ENCODE measurements at regions not wholly inside any gene's neighbourhood (a gene's known extent, or its start where the extent isn't known, plus 50 kb on each side); places are given as distances from the start of the nearest gene placed in this dataset.
"Not testable (repeated sequence)": the region's sequence is repeated elsewhere in the genome, so short reads cannot be mapped to it uniquely, and the experiment has no call there.

DNA sequence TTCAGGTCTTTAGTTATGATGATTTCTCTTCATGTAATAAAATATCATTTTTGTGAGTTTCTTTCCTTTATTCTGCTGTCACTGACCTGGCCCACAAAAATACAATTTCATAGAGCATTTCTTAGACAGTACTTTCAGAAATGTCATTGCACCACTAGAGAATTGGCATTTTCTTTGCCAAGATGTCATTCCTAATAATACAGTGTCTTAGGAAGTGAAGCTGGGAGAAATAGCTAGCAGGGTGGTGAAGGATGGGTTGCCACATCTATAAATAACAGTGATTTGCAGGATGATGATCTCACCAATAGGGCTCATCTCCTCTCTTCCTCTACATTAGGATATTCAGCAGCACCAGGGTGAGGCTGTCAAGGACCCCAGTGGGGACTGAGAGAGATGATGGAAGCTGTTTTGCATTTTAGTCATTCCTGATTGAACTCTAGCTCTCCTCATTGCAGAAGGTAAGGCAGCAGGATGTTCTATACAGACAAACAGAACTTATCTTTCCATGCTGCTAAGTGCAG is 452.1 kb downstream of the NXPH1 start:
- H2AFZ ChIP-seq (ENCODE audit: low read length), result no peak overlapping the region
- H3K9ac ChIP-seq (ENCODE audit: low read length), result no peak overlapping the region
- no peaks in the 10 kb centered on the region for H3K9me2 ChIP-seq (ENCODE audit: low read depth, low read length)
- H3K27me3 ChIP-seq (ENCODE audit: insufficient read depth, low read length), result no peaks in the 10 kb centered on the region
- H3K79me2 ChIP-seq (ENCODE audit: insufficient read depth, low read length), result no peaks in the 10 kb centered on the region
- no peak overlapping the region for H3K4me2 ChIP-seq (ENCODE audit: low read length)
- no peaks in the 10 kb centered on the region for H3K36me3 ChIP-seq (ENCODE audit: insufficient read depth, low read length)
- no peaks in the 10 kb centered on the region for H4K20me1 ChIP-seq (ENCODE audit: insufficient read depth, low read length)
- no peaks in the 10 kb centered on the region for H3K9me3 ChIP-seq (ENCODE audit: low read length)
- no peak for TF ChIP-seq EZH2 (IDR thresholded peaks at IDR 0.05; ENCODE audit: borderline replicate concordance, low read length)
- TF ChIP-seq, protein P1, sequence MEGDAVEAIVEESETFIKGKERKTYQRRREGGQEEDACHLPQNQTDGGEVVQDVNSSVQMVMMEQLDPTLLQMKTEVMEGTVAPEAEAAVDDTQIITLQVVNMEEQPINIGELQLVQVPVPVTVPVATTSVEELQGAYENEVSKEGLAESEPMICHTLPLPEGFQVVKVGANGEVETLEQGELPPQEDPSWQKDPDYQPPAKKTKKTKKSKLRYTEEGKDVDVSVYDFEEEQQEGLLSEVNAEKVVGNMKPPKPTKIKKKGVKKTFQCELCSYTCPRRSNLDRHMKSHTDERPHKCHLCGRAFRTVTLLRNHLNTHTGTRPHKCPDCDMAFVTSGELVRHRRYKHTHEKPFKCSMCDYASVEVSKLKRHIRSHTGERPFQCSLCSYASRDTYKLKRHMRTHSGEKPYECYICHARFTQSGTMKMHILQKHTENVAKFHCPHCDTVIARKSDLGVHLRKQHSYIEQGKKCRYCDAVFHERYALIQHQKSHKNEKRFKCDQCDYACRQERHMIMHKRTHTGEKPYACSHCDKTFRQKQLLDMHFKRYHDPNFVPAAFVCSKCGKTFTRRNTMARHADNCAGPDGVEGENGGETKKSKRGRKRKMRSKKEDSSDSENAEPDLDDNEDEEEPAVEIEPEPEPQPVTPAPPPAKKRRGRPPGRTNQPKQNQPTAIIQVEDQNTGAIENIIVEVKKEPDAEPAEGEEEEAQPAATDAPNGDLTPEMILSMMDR (IDR thresholded peaks at IDR 0.05; ENCODE audit: low read length), result no peak
- H3K4me1 ChIP-seq (ENCODE audit: insufficient read depth, low read length, severe bottlenecking), result no peaks in the 10 kb centered on the region
- H3K27ac ChIP-seq (ENCODE audit: low read depth, low read length, poor library complexity, severe bottlenecking), result no peak overlapping the region
- no peak overlapping the region for H3K4me3 ChIP-seq (ENCODE audit: low read depth, low read length, poor library complexity, severe bottlenecking)
- H3F3A ChIP-seq (ENCODE audit: insufficient read depth, low read length), result no peaks in the 10 kb centered on the region

DNA sequence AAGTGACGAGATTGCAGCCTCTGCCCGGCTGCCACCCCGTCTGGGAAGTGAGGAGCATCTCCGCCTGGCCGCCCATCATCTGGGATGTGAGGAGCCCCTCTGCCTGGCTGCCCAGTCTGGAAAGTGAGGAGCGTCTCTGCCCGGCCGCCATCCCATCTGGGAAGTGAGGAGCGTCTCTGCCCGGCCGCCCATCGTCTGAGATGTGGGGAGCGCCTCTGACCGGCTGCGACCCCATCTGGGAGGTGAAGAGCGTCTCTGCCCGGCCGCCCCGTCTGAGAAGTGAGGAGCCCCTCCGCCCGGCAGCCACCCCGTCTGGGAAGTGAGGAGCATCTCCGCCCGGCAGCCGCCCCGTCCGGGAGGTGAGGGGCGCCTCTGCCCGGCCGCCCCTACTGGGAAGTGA is 456.9 kb downstream of the NXPH1 start:
- H3F3A ChIP-seq (ENCODE audit: insufficient read depth, low read length); H3K9me2 ChIP-seq (ENCODE audit: low read depth, low read length); H3K4me3 ChIP-seq (ENCODE audit: low read depth, low read length, poor library complexity, severe bottlenecking); H3K4me1 ChIP-seq (ENCODE audit: insufficient read depth, low read length, severe bottlenecking); H2AFZ ChIP-seq (ENCODE audit: low read length); H3K79me2 ChIP-seq (ENCODE audit: insufficient read depth, low read length); H3K4me2 ChIP-seq (ENCODE audit: low read length); H3K27ac ChIP-seq (ENCODE audit: low read depth, low read length, poor library complexity, severe bottlenecking); H3K9ac ChIP-seq (ENCODE audit: low read length); H4K20me1 ChIP-seq (ENCODE audit: insufficient read depth, low read length); H3K36me3 ChIP-seq (ENCODE audit: insufficient read depth, low read length); H3K27me3 ChIP-seq (ENCODE audit: insufficient read depth, low read length); H3K9me3 ChIP-seq (ENCODE audit: low read length): not testable (repeated sequence)

GRCh38 chr7:8893775-8894174 is 460.4 kb downstream of the NXPH1 start:
- Histone ChIP-seq H3K9me2 (ENCODE audit: low read depth, low read length) (no peaks in the 10 kb centered on the region), H4K20me1 (ENCODE audit: insufficient read depth, low read length) (no peaks in the 10 kb centered on the region), H3K9me3 (ENCODE audit: low read length) (no peaks in the 10 kb centered on the region), H3K27me3 (ENCODE audit: insufficient read depth, low read length) (no peaks in the 10 kb centered on the region), H3K27ac (ENCODE audit: low read depth, low read length, poor library complexity, severe bottlenecking) (no peak overlapping the region), H3K79me2 (ENCODE audit: insufficient read depth, low read length) (no peaks in the 10 kb centered on the region), H3K4me1 (ENCODE audit: insufficient read depth, low read length, severe bottlenecking) (no peaks in the 10 kb centered on the region), H3F3A (ENCODE audit: insufficient read depth, low read length) (no peaks in the 10 kb centered on the region), H3K4me3 (ENCODE audit: low read depth, low read length, poor library complexity, severe bottlenecking) (no peak overlapping the region), H3K9ac (ENCODE audit: low read length) (no peak overlapping the region), H2AFZ (ENCODE audit: low read length) (no peak overlapping the region), H3K36me3 (ENCODE audit: insufficient read depth, low read length) (no peaks in the 10 kb centered on the region), H3K4me2 (ENCODE audit: low read length) (no peak overlapping the region)
- no peak for TF ChIP-seq EZH2 (IDR thresholded peaks at IDR 0.05; ENCODE audit: borderline replicate concordance, low read length)
- TF ChIP-seq, protein P1 (IDR thresholded peaks at IDR 0.05; ENCODE audit: low read length), result no peak

- TF ChIP-seq EZH2 (IDR thresholded peaks at IDR 0.05; ENCODE audit: borderline replicate concordance, low read length), result no peak
- TF ChIP-seq, protein P1 (IDR thresholded peaks at IDR 0.05; ENCODE audit: low read length), result no peak
- Histone ChIP-seq H2AFZ (ENCODE audit: low read length) (no peak overlapping the region), H3F3A (ENCODE audit: insufficient read depth, low read length) (no peaks in the 10 kb centered on the region), H3K4me1 (ENCODE audit: insufficient read depth, low read length, severe bottlenecking) (no peaks in the 10 kb centered on the region), H3K4me3 (ENCODE audit: low read depth, low read length, poor library complexity, severe bottlenecking) (no peak overlapping the region), H4K20me1 (ENCODE audit: insufficient read depth, low read length) (no peaks in the 10 kb centered on the region), H3K9ac (ENCODE audit: low read length) (no peak overlapping the region), H3K27me3 (ENCODE audit: insufficient read depth, low read length) (no peaks in the 10 kb centered on the region), H3K4me2 (ENCODE audit: low read length) (no peak overlapping the region), H3K9me3 (ENCODE audit: low read length) (no peaks in the 10 kb centered on the region), H3K9me2 (ENCODE audit: low read depth, low read length) (no peaks in the 10 kb centered on the region), H3K27ac (ENCODE audit: low read depth, low read length, poor library complexity, severe bottlenecking) (no peak overlapping the region), H3K79me2 (ENCODE audit: insufficient read depth, low read length) (no peaks in the 10 kb centered on the region), H3K36me3 (ENCODE audit: insufficient read depth, low read length) (no peaks in the 10 kb centered on the region)
Measured at GRCh38 chr7:8906396-8907075, 473.1 kb downstream of the NXPH1 start.

Data from OCI-LY1 (cell line).